Smooth muscle cell (in vitro differentiated cells): ENCODE measurements at regions not wholly inside any gene's neighbourhood (a gene's known extent, or its start where the extent isn't known, plus 50 kb on each side); places are given as distances from the start of the nearest gene placed in this dataset.

Experiments used
- DNase-seq: peaks from one replicate; lab custom pipeline; 2025; ENCODE audit not compliant: unreplicated experiment; lab: John Stamatoyannopoulos, UW
- H2AFZ ChIP-seq: fragments of 200-600 bp; sonication (generic); 2 replicates; pipeline ENCODE4 v1.6.0; 2016; ENCODE audit warnings: antibody characterized with exemption, low read depth, mild to moderate bottlenecking
- H3F3A ChIP-seq: fragments of 200-600 bp; sonication (generic); 2 replicates; pipeline ENCODE4 v1.6.0; 2017; ENCODE audit warnings: antibody characterized with exemption, low read depth
- H3K27ac ChIP-seq: fragments of 200-600 bp; sonication (generic); 2 replicates; pipeline ENCODE4 v1.5.1; 2016; ENCODE audit warnings: low read depth, mild to moderate bottlenecking
- H3K27me3 ChIP-seq: fragments of 200-600 bp; sonication (generic); 2 replicates; pipeline ENCODE4 v1.6.1; 2016; ENCODE audit warnings: low read depth, mild to moderate bottlenecking
- H3K36me3 ChIP-seq: fragments of 200-600 bp; sonication (generic); 2 replicates; pipeline ENCODE4 v1.5.1; 2016; ENCODE audit warnings: low read depth
- H3K4me1 ChIP-seq: fragments of 200-600 bp; sonication (generic); 2 replicates; pipeline ENCODE4 v1.5.1; 2016; ENCODE audit warnings: low read depth
- H3K4me2 ChIP-seq: fragments of 200-600 bp; sonication (generic); 2 replicates; pipeline ENCODE4 v1.6.0; 2016; ENCODE audit warnings: mild to moderate bottlenecking
- H3K4me3 ChIP-seq: fragments of 200-600 bp; sonication (generic); 2 replicates; pipeline ENCODE4 v1.5.1; 2016; ENCODE audit warnings: mild to moderate bottlenecking
- H3K79me2 ChIP-seq: fragments of 200-600 bp; sonication (generic); 2 replicates; pipeline ENCODE4 v1.6.0; 2016; ENCODE audit warnings: low read depth, mild to moderate bottlenecking
- H3K9ac ChIP-seq: fragments of 200-600 bp; sonication (generic); 2 replicates; pipeline ENCODE4 v1.6.0; 2016; ENCODE audit warnings: low read depth
- H3K9me3 ChIP-seq: fragments of 200-600 bp; sonication (generic); replicated peaks from 2 replicates; pipeline ENCODE4 v1.5.1; 2016; ENCODE audit warnings: low read depth
- H4K20me1 ChIP-seq: fragments of 200-600 bp; sonication (generic); 2 replicates; pipeline ENCODE4 v1.6.0; 2016; ENCODE audit warnings: low read depth
- CTCF ChIP-seq: fragments of 200-600 bp; sonication (generic); IDR thresholded peaks from 2 replicates; pipeline ENCODE4 v1.5.1; 2017; ENCODE audit warnings: borderline replicate concordance, mild to moderate bottlenecking, antibody characterized with exemption; ENCODE audit not compliant: insufficient read depth, poor library complexity, severe bottlenecking
- WGBS: methylation state at CpG from one replicate; pipeline ENCODE4 v1.1.7; 2016; ENCODE audit warnings: low lambda C conversion rate; 5-methylcytosine and 5-hydroxymethylcytosine counted together

GRCh38 chr12:67915335-67915851 is 73.9 kb upstream of the IFNG-AS1 start:
- Histone ChIP-seq H4K20me1 (no peaks in the 10 kb centered on the region), H3K4me3 (no peak overlapping the region), H3K9me3 (no peaks in the 10 kb centered on the region), H3K4me1 (peaks cover 12% of the 10 kb centered on the region), H3K27me3 (no peaks in the 10 kb centered on the region), H2AFZ (no peak overlapping the region), H3K4me2 (no peak overlapping the region), H3F3A (no peaks in the 10 kb centered on the region), H3K27ac (no peak overlapping the region), H3K79me2 (no peaks in the 10 kb centered on the region), H3K36me3 (no peaks in the 10 kb centered on the region), H3K9ac (no peak overlapping the region)
- WGBS: 94% methylated on average over 6 of the region's 6 CpGs
- no peak for DNase-seq
- no peak for TF ChIP-seq CTCF

- no peak overlapping the region for H2AFZ ChIP-seq
- WGBS: 71% methylated on average over 5 of the region's 5 CpGs
- no peaks in the 10 kb centered on the region for H3K27me3 ChIP-seq
- no peak for DNase-seq
- H3K79me2 ChIP-seq: no peaks in the 10 kb centered on the region
- H3K27ac ChIP-seq: peak overlapping the region; percentile 67
- H3K9me3 ChIP-seq: no peaks in the 10 kb centered on the region
- no peak overlapping the region for H3K9ac ChIP-seq
- H3K4me3 ChIP-seq: no peak overlapping the region
- TF ChIP-seq CTCF: no peak
- H3F3A ChIP-seq: no peaks in the 10 kb centered on the region
- no peak overlapping the region for H3K4me2 ChIP-seq
- H3K36me3 ChIP-seq: no peaks in the 10 kb centered on the region
- peaks cover 12% of the 10 kb centered on the region for H3K4me1 ChIP-seq
- H4K20me1 ChIP-seq: no peaks in the 10 kb centered on the region
Observed at GRCh38 chr12:67916266-67916970, 72.8 kb upstream of the IFNG-AS1 start.

- Histone ChIP-seq H3K27me3 (no peaks in the 10 kb centered on the region), H3K36me3 (no peaks in the 10 kb centered on the region), H3K79me2 (no peaks in the 10 kb centered on the region), H3K9me3 (no peaks in the 10 kb centered on the region), H3K4me2 (no peak overlapping the region), H3F3A (no peaks in the 10 kb centered on the region), H4K20me1 (no peaks in the 10 kb centered on the region), H3K27ac (no peak overlapping the region), H3K9ac (no peak overlapping the region), H3K4me1 (peaks cover 12% of the 10 kb centered on the region), H2AFZ (no peak overlapping the region), H3K4me3 (no peak overlapping the region)
- no peak for TF ChIP-seq CTCF
- 71% methylated on average over 4 of the region's 4 CpGs for WGBS
- no peak for DNase-seq
Observed at GRCh38 chr12:67917811-67918210, 71.4 kb upstream of the IFNG-AS1 start.

GRCh38 chr12:67918441-67918840 is 70.8 kb upstream of the IFNG-AS1 start:
- H3K4me3 ChIP-seq: no peak overlapping the region
- no peak overlapping the region for H3K27ac ChIP-seq
- no peak overlapping the region for H3K4me2 ChIP-seq
- no peaks in the 10 kb centered on the region for H3K36me3 ChIP-seq
- H3K79me2 ChIP-seq: no peaks in the 10 kb centered on the region
- no peak for TF ChIP-seq CTCF
- H3K9me3 ChIP-seq: no peaks in the 10 kb centered on the region
- H3F3A ChIP-seq: no peaks in the 10 kb centered on the region
- 94% methylated on average over 4 of the region's 4 CpGs for WGBS
- H3K27me3 ChIP-seq: no peaks in the 10 kb centered on the region
- no peak for DNase-seq
- no peak overlapping the region for H2AFZ ChIP-seq
- no peak overlapping the region for H3K9ac ChIP-seq
- peaks cover 12% of the 10 kb centered on the region for H3K4me1 ChIP-seq
- no peaks in the 10 kb centered on the region for H4K20me1 ChIP-seq
